Lower leg skin (tissue), 3 donors: ENCODE measurements at regions not wholly inside any gene's neighbourhood (a gene's known extent, or its start where the extent isn't known, plus 50 kb on each side); places are given as distances from the start of the nearest gene placed in this dataset.

Experiments
- POLR2A ChIP-seq, 2 donors: fragments of 450-650 bp; IDR thresholded peaks; one replicate each; pipeline ENCODE4 v1.6.1; 2016 to 2017; ENCODE audit warnings: antibody characterized with exemption in 2 of 2, mild to moderate bottlenecking in 1 of 2, moderate library complexity in 1 of 2
- TF ChIP-seq, protein P1 (sequence below), 3 donors: fragments of 450-650 bp; IDR thresholded peaks; one replicate each; pipeline ENCODE4 v1.5.1; 2016; ENCODE audit warnings: antibody characterized with exemption in 3 of 3, mild to moderate bottlenecking in 3 of 3, moderate library complexity in 2 of 3

DNA sequence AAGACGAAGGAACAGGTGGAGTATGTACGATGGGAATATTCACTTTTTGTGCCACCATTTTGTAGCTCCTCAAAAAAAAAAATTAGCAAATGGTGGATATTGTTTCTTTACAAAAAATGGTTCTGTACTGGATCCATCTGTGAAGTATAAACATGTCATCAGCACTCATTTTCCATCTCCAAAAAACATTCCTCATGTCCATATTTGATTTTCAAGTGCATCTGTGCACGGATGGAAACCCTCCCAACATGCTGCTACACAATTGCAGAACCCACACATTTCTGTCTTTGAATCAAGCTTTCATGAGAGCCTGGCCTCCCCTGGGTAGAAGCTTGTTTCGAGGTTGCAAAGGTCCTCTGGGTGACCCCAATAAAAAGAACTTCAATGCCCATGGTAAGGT, 59.6 kb upstream of the ZEB2 start:
- TF ChIP-seq, protein P1, sequence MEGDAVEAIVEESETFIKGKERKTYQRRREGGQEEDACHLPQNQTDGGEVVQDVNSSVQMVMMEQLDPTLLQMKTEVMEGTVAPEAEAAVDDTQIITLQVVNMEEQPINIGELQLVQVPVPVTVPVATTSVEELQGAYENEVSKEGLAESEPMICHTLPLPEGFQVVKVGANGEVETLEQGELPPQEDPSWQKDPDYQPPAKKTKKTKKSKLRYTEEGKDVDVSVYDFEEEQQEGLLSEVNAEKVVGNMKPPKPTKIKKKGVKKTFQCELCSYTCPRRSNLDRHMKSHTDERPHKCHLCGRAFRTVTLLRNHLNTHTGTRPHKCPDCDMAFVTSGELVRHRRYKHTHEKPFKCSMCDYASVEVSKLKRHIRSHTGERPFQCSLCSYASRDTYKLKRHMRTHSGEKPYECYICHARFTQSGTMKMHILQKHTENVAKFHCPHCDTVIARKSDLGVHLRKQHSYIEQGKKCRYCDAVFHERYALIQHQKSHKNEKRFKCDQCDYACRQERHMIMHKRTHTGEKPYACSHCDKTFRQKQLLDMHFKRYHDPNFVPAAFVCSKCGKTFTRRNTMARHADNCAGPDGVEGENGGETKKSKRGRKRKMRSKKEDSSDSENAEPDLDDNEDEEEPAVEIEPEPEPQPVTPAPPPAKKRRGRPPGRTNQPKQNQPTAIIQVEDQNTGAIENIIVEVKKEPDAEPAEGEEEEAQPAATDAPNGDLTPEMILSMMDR (IDR thresholded peaks at IDR 0.05) = no peak
- TF ChIP-seq POLR2A (IDR thresholded peaks at IDR 0.05) = no peak
